ENCODE measurements at regions not wholly inside any gene's neighbourhood (a gene's known extent, or its start where the extent isn't known, plus 50 kb on each side); places are given as distances from the start of the nearest gene placed in this dataset.

- TF ChIP-seq POLR2AphosphoS5 (IDR thresholded peaks at IDR 0.05): no peak
- TF ChIP-seq CTCF (IDR thresholded peaks at IDR 0.05): no peak
- TF ChIP-seq POLR2A (IDR thresholded peaks at IDR 0.05): no peak
- no peak for TF ChIP-seq EP300 (IDR thresholded peaks at IDR 0.05)
These were observed 50.5 kb upstream of the ARHGEF3 start for GRCh38 chr3:56851966-56852884.

Data from suprapubic skin (tissue), 4 donors.